SH-SY5Y (cell line): ENCODE measurements at regions not wholly inside any gene's neighbourhood (a gene's known extent, or its start where the extent isn't known, plus 50 kb on each side); places are given as distances from the start of the nearest gene placed in this dataset.

Experiments used
- GATA2 ChIP-seq: IDR thresholded peaks from 2 replicates; pipeline ENCODE4 v1.6.1; 2011; ENCODE audit warnings: mild to moderate bottlenecking, low read depth, low read length
- GATA3 ChIP-seq: IDR thresholded peaks from 2 replicates; pipeline ENCODE4 v1.6.1; 2011; ENCODE audit warnings: low read depth, mild to moderate bottlenecking, low read length, moderate library complexity

GRCh38 chr11:41878095-41878494, 418.6 kb upstream of the LRRC4C start:
- TF ChIP-seq GATA3 (no peak), GATA2 (no peak)

DNA sequence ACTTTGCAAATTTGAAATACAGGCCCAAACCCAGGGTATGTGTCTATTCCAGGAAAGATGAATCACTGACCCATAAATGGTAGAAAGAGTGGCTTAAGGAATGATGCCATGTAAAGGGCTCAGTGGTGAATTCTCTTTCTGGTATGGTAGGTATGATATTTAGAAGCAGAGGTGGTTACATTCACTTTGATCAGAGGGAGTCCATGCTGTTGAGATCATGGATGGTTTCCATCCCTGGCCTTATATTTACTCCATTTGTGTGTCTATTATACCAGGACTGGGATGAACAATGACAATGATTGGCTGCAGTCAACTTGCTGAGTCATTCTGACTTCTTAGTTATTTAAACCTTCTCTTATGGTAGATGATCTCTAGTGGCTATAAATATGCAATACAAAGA, 419.8 kb upstream of the LRRC4C start:
- TF ChIP-seq GATA2 = no peak
- no peak for TF ChIP-seq GATA3

DNA sequence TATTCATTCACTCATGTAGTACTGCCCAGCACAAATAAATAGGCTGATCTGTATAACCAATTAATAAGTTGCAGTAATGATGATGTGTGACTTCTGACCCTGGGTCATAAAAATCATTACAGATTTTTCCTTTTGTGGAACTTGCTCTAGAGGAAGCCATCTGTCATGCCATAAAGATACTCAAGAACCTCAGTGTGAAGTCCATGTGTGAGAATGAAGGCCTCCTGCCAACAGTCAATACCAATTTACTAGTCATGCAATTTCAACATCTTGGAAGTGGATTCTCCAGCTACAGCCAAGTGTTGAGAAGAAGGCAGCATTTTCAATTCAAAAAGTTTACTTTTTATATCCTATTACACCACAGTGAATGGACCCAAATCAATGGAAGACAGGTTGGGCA, 435.6 kb upstream of the LRRC4C start:
- TF ChIP-seq GATA3 = no peak
- no peak for TF ChIP-seq GATA2

DNA sequence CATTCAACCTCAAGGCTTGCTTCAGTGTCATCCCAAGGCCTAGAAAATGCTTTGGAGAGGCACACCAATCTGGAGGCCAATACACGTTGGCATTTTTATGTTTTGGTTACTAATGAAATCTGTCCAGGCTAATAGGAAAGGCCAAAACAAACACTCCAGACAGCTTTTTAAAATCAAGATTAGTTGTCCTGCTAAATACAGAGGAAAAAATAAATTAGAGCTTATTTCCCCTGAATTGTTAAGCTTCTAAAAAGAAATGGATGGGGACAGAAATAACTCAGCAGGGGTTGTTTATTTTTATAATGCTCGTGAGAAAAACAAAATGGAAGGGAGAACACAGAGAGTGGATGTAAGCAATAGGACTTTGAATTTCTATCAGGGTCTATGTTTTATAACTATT, 438.5 kb upstream of the LRRC4C start:
- no peak for TF ChIP-seq GATA3

- TF ChIP-seq GATA3 (no peak), GATA2 (no peak)
Observed at GRCh38 chr11:41917900-41918299, 458.4 kb upstream of the LRRC4C start.

DNA sequence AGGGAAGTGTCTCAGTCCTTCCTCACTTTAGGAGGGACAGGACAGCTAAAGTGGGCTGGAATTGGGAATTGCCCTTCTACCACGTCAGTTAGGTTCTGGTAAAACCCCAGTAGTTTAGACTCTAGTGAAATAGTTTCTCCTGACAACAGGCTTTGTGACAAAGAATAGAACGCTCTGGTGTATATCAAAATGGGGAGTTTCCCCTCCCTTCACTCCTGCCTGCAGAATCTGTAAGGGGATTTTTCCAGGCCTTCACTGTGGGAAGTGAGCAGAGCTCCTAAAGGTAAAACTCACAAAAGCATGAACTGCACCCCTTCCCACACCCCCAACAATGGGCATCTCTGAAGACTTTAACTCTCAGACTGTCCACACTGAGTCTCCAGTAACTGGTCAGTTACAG, 460.9 kb upstream of the LRRC4C start:
- no peak for TF ChIP-seq GATA3

- TF ChIP-seq GATA3 (no peak), GATA2 (no peak)
Observed at GRCh38 chr11:41921746-41922390, 462.4 kb upstream of the LRRC4C start.

GRCh38 chr11:41926339-41926738, 466.9 kb upstream of the LRRC4C start:
- TF ChIP-seq GATA3 (no peak), GATA2 (no peak)

GRCh38 chr11:41935241-41935640, 475.8 kb upstream of the LRRC4C start:
- TF ChIP-seq GATA3 (no peak), GATA2 (no peak)

- TF ChIP-seq GATA3 (no peak), GATA2 (no peak)
Observed at GRCh38 chr11:41935795-41936194, 476.3 kb upstream of the LRRC4C start.

GRCh38 chr11:41943656-41944055, 484.2 kb upstream of the LRRC4C start:
- no peak for TF ChIP-seq GATA3
- no peak for TF ChIP-seq GATA2

- TF ChIP-seq GATA2 (no peak), GATA3 (no peak)
Observed at GRCh38 chr11:41947392-41947791, 487.9 kb upstream of the LRRC4C start.

- TF ChIP-seq GATA2 = no peak
- TF ChIP-seq GATA3 = no peak
Observed at GRCh38 chr11:41950470-41951143, 491.2 kb upstream of the LRRC4C start.

DNA sequence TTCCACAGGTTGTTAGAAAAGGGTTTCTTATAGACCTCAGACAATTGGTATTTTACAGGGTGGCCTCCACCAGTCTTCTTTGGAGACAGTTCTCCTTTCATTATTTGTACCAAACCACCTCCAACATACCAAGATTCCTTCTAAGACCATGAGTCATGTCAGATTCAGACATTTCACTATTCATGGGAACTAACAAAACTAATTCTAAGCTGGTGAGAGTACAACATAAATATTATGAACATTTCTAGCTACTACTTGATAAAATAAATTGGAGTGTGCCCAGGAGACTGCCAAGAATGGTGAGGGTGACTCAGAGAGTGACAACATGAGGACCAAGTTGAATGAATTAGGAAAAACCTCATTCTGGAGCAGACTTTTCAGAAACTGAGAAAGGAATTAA, 494.6 kb upstream of the LRRC4C start:
- TF ChIP-seq GATA2 (no peak), GATA3 (no peak)

DNA sequence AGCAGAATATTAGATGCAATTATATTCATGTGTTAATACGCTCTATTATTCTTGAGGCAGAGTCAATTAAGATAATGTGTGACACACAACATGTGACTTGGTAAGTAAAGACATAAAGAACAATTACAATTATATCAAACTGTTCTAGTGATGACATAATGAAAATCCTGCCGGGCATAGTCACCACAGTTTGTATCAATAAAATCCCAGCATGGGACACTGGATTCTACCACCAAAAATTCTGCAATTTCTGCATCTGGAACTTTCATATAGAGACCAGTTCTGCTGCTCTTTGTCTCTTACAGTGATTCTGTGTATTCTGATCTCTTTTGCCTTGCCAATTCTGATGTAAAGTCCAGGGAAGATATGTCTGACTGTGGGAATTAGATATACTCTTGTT, 495.6 kb upstream of the LRRC4C start:
- TF ChIP-seq GATA3 (no peak), GATA2 (no peak)
